HG02798 (cell line): ENCODE measurements at regions not wholly inside any gene's neighbourhood (a gene's known extent, or its start where the extent isn't known, plus 50 kb on each side); places are given as distances from the start of the nearest gene placed in this dataset.

Experiments used
- ATAC-seq: cut with Tn5 transposase; IDR thresholded peaks from one replicate; pipeline ENCODE4 v1.9.1; 2021; ENCODE audit warnings: mild to moderate bottlenecking; ENCODE audit not compliant: unreplicated experiment, poor library complexity

GRCh38 chr10:44832595-44833390 lies 78.3 kb upstream of the TMEM72 start:
- no peak for ATAC-seq

- ATAC-seq, result no peak
Measured at GRCh38 chr10:44834131-44834530, 77.0 kb upstream of the TMEM72 start.

DNA sequence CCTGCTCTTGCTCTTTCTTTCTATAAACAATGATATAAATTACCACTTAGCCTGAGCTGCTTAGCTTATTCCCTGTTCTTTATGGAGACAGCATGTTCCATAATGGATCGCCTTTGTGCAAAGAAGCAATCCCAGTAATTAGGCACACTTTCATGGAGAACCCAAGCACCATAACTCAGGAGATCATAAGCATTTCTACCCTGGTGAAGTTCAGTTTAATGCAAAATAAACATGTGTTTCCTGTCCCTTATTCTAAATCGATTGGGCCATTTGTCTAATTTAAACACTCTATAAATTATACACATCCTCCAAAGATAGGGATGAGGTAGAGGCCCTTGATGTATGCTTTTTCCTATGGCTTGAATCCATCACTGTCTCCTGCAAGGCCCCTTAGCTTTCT lies 75.8 kb upstream of the TMEM72 start:
- ATAC-seq, result no peak

DNA sequence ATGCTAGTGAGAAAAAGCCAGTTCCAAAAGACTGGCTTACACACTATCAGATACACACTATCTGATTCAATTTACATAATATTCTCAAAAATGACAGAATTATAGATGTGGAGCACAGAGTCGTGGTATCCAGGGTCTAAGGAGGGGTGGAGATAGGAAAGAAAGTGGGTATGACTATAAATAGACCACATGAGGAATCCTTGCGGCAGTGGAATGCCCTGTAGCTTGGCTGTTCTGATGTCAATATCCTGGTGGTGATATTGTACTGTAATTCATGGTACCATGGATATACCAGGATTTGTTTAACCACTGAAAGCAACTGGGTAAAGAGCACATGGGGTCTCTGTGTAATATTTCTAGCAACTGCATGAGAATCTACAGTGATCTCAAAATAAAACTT lies 67.7 kb upstream of the TMEM72 start:
- ATAC-seq, result no peak

- no peak for ATAC-seq
Measured at GRCh38 chr10:44845361-44846175, 65.6 kb upstream of the TMEM72 start.

DNA sequence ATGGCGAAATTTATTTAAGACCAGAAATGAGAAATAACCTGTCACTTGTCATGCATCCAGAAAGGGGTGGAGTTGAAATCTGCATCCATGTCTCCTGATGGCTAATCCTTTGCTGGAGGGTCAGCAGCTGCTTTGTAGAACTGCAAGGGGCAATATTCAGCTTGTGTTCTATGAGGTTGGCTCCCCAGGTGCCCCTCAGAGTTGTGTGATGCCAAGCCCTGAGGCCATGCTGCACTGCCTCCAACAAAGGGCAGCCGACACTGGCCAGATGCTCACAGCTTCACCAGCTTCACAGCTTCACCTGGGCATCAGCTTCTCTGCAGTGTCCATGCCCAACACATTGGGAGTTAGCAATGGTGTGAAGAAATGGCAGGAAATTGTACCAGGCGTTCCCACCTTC lies 64.0 kb upstream of the TMEM72 start:
- no peak for ATAC-seq

DNA sequence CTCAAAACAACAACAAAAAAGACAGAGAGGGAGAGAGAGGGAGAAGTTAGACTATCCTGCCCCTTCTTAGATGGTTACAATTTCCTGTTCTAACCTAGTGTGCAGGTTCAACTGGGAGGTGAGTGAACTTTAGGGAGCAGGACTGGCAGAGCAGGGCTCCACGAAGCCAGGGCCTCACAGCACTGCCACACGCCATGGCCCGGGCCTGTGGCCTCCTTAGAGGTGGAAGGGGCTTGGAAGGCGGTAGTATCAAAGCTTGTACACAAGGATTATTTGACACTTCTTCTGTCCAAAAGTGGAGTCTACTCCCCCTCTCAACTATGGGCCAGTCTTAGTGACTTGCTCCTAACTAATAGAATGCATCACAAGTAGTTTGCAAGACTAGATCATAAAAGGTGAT lies 62.9 kb upstream of the TMEM72 start:
- no peak for ATAC-seq

- no peak for ATAC-seq
Measured at GRCh38 chr10:44849936-44850335, 61.2 kb upstream of the TMEM72 start.

DNA sequence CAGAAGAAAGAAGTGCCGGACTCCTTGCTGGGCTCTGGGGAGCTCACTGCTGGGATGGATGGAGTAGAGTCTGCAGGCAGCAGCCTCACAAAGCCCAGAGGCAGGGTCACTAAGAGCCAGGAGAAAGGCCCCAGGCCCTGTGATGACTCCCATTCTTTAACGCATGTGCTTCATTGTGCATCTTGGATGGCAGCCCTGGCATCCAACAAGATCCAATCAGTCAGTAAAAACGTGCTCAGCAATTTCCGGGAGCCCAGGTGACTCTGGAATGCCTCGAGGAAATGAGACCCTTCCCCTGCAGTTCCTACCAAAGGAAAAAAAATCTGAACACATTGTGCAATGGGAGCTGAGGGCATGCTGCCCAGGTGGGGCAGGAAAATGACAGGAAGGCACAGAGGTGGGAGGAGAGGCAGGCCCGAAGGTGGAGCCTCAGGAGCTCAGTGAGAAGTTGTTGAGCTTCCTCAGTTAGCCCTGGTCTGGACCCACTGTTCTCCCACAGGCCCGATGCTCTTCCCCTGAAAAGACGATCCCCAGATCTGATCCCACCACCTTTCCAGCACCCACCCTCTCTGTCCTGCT lies 60.7 kb upstream of the TMEM72 start:
- no peak for ATAC-seq

- no peak for ATAC-seq
Measured at GRCh38 chr10:44851413-44851812, 59.7 kb upstream of the TMEM72 start.

DNA sequence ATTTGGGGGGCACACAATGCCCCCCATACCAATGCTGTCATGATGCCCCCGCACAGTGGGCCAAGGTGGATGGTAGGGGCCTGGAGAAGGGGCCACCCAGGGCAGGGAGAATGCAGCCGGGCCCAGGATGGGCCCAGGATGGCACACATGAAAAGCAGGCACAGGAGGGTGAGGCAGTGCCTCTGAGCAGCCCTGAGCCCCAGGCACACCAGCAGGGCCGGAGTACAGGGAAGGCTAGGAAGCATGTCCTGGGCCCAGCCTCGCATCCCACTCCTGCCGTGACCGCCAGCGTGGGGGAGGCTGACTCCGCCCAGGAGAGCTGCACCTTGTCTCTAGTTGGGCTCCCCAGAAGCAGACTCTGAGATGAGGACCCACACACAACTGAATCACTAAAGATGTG lies 59.3 kb upstream of the TMEM72 start:
- no peak for ATAC-seq

DNA sequence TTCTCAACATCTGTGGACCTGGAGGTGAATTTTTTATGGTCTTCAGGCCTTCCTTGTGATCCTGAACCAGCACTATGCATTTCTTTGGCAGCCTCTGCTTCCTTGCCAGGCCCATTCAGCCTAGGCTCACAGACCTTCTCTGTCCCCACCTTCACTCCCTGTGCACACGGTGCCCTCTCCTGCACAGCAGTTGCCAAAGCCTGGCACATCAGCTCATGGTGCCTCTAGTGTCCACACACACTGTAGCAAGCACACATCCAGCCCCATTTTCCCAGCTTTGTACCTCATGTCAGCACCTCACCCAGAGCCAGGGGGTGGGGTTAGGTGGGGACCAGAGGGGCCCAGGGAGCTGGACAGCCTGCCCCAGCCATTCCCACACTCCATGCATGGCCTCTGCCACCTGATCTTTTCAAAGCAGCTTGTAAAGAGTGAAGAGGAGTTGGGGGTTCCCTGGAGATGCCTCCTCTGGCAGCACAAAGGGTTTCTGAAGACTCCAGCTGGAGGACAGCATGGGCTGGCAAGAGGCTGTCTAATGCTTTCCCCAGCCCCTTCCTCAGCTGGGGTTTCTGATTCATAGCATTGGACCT lies 57.9 kb upstream of the TMEM72 start:
- no peak for ATAC-seq

DNA sequence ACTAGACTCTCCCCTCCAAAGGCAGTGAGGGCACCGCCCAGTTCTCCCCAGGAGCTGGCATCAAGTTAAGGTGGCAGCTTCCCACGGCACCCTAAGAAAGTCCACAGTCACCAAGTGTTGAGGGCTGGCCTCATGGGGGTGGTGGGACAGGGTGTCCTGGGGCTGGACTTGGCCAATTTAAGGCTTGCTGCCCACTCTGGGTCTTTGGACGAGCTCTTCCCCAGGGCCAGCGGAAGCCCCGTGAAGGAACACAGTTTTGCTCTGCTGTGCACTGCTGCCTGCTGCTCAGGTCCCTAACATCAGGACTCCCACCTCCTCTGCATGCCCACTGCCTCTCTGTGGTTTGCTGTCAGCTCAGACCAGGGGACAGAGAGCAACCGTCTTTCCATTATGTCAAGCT lies 57.3 kb upstream of the TMEM72 start:
- ATAC-seq, result no peak

DNA sequence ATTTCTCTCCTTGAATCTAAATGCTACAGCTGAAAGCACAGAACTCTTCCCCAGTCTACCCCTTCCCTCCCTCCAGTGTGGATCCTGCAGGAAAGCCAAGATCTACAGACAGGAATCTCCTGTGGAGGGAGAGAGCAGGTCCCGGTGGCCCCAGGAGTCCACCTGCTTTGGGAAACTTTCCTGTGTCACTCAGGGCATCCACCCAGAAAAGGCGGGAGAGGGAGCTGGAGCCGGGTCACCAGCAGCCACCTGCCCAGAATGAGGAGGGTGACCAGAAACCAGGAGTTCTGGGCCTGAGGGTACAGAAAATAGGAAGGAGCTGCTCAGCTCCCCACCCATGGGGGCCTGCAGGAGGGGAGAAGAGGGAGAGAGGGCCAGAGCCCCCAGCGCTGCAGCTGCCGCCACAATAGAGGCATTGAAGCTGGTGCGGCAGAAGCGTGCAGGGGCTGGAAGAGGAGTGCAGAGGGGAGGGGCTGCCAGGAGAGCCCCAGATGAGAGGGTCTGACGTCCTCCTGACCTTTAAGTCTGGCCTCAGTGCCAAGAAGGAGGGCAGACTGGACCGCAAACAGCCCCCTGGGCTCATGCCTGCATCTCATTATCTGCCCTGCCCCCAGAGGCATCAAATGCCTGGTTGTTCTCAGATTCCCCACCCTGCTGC lies 56.3 kb upstream of the TMEM72 start:
- ATAC-seq, result no peak

- ATAC-seq, result no peak
Measured at GRCh38 chr10:44856696-44857095, 54.4 kb upstream of the TMEM72 start.

DNA sequence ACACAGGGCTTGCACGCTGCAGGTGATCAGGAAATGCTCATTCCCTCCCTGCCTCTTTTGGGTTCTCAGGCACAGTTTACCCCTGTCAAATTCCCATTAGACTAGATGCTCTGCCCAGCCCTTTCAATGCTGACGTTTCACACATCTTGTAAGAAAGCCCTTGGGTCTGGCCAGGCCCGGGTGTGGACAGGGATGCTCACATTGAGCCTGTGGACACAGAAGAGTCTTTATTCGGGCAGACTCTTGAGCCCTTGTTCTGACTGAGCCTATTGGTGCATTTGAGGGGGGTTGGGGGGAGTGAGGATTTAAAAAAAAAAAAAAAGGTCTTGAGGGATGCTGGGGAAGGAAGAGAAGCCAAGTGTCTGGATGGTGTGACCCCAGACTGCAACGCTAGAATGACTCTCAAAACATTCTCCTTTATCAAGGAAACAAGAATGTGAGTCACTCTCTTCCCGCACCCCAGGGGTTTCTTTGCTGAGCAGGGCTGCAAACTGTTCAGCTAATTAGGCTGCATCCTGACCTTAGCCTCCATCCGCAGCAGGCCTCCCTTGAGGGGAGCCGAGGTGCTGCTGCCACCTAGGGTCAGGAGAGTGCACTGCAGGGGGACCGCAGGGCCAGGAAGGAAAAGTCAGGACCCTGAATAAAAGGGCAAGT lies 53.6 kb upstream of the TMEM72 start:
- ATAC-seq, result peak; percentile 78

- no peak for ATAC-seq
Measured at GRCh38 chr10:44858017-44858371, 53.1 kb upstream of the TMEM72 start.

- ATAC-seq, result no peak
Measured at GRCh38 chr10:44858988-44859387, 52.1 kb upstream of the TMEM72 start.

- ATAC-seq, result no peak
Measured at GRCh38 chr10:44859546-44860285, 51.4 kb upstream of the TMEM72 start.
